ENCODE measurements at regions not wholly inside any gene's neighbourhood (a gene's known extent, or its start where the extent isn't known, plus 50 kb on each side); places are given as distances from the start of the nearest gene placed in this dataset.

DNA sequence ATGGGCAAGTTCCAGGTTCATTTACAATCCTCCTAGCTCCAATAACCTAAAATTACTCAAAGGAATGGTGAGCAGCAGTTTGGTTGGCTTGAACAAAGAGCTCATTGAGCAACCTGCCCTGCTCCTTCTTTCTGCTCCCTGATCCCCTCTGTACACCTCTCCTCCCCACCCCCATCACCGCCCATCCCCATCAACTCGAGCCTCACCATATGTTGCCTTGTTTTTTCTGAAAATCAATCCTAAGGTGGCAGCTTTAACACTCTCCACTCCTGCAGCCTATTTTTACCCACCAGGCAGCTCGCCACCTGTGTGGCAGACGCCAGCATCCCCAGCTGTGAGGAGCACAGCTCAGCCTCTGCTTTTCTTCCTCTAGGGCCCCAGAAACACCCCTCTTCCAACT lies 533.4 kb upstream of the BRINP1 start:
- Histone ChIP-seq H3K9me3 (peaks cover 0 to 8% (median 3%) of the 10 kb centered on the region in 8 donors), H3K27me3 (replicated peaks in 1 of 7) (peaks cover 0 to 4% (median 0%) of the 10 kb centered on the region in 7 donors), H3K4me1 (no peaks in the 10 kb centered on the region), H3K36me3 (no peaks in the 10 kb centered on the region), H3K27ac (no peak overlapping the region), H3K4me3 (no peak overlapping the region)
- TF ChIP-seq POLR2A (IDR thresholded peaks at IDR 0.05) (no peak), POLR2AphosphoS5 (IDR thresholded peaks at IDR 0.05) (no peak)
- TF ChIP-seq, protein P1, sequence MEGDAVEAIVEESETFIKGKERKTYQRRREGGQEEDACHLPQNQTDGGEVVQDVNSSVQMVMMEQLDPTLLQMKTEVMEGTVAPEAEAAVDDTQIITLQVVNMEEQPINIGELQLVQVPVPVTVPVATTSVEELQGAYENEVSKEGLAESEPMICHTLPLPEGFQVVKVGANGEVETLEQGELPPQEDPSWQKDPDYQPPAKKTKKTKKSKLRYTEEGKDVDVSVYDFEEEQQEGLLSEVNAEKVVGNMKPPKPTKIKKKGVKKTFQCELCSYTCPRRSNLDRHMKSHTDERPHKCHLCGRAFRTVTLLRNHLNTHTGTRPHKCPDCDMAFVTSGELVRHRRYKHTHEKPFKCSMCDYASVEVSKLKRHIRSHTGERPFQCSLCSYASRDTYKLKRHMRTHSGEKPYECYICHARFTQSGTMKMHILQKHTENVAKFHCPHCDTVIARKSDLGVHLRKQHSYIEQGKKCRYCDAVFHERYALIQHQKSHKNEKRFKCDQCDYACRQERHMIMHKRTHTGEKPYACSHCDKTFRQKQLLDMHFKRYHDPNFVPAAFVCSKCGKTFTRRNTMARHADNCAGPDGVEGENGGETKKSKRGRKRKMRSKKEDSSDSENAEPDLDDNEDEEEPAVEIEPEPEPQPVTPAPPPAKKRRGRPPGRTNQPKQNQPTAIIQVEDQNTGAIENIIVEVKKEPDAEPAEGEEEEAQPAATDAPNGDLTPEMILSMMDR (IDR thresholded peaks at IDR 0.05 in 8 of 11, conservative IDR thresholded peaks at IDR 0.05 in 3 of 11): no peak
- 41 to 56% (median 54%) methylated on average over 4 of the region's 4 CpGs for WGBS, 5 donors
- intact Hi-C loops (cut with DNase I; ENCODE audit: low total_unique reads): no loop called here
- no peak for DNase-seq

DNA sequence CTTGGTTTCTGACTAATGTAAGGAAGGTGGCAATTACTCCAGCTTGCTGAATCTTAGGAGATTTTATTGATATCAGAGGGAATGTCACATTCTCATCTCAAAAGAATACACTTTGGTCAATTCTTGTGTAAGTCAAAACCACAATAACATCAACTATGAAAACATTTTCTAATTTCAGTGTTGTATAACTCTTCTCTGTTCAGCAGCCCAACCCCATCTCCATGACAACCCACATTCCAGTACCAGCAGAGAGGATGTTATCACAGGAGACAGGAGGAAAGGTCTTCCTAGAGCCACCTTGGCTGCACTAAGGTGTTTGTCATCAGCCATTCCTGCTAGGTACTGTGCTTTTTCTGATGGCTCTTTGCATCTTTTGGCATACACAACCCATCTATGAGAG lies 529.1 kb upstream of the BRINP1 start:
- intact Hi-C loops (cut with DNase I; ENCODE audit: low total_unique reads): no loop called here
- Histone ChIP-seq H3K4me1 (no peaks in the 10 kb centered on the region), H3K9me3 (no peaks in the 10 kb centered on the region), H3K27ac (no peak overlapping the region), H3K27me3 (replicated peaks in 1 of 7) (peaks cover 0 to 4% (median 0%) of the 10 kb centered on the region in 7 donors), H3K4me3 (no peak overlapping the region), H3K36me3 (no peaks in the 10 kb centered on the region)
- no peak for DNase-seq
- TF ChIP-seq POLR2AphosphoS5 (IDR thresholded peaks at IDR 0.05) (no peak), POLR2A (IDR thresholded peaks at IDR 0.05) (no peak)
- TF ChIP-seq, protein P1 (IDR thresholded peaks at IDR 0.05 in 8 of 11, conservative IDR thresholded peaks at IDR 0.05 in 3 of 11): no peak

DNA sequence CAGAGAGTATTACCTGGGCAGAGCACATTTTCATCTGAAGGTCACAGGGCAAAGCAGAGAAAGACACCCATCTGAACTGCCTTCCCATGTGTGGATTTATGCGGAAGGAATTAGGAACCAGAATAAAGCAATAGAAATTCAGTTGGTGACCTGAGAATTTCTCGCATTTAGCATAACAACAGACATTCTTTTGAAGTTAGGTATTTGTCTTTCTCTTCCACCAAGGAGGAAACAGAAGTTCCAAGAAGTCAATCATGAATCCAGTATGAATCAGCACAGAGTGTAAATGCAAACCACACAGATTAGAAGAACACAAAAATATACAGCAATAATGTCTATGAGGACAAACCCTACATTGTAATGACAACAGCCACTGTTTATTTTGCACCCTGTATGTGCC lies 515.2 kb upstream of the BRINP1 start:
- Histone ChIP-seq H3K27ac (no peak overlapping the region), H3K4me1 (no peaks in the 10 kb centered on the region), H3K4me3 (no peak overlapping the region), H3K36me3 (no peaks in the 10 kb centered on the region), H3K27me3 (replicated peaks in 1 of 7) (no peaks in the 10 kb centered on the region), H3K9me3 (no peaks in the 10 kb centered on the region)
- intact Hi-C loops (cut with DNase I; ENCODE audit: low total_unique reads): no loop called here
- DNase-seq: no peak
- WGBS, 5 donors: 64 to 75% (median 69%) methylated on average over 2 of the region's 2 CpGs
- TF ChIP-seq, protein P1 (IDR thresholded peaks at IDR 0.05 in 8 of 11, conservative IDR thresholded peaks at IDR 0.05 in 3 of 11): no peak
- TF ChIP-seq POLR2AphosphoS5 (IDR thresholded peaks at IDR 0.05) (no peak), POLR2A (IDR thresholded peaks at IDR 0.05) (no peak)

DNA sequence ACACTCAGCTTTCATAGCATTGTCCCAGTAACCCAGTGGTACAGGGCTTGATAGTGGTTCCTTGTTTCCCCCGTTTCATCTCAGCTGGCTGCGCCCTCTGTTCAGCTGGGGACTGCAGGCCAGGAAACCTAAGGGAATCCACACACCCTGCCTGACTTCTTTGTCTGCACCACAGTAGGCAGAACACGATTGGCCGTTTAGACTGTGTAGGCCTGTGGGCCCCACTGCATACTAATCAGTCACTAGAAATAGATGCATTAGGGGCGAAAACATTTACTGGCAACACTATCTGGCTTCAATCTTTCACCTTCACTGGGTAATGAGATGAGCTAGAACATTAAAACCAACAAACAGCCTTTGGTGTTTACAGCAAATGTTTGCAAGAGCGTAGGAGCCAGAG lies 512.7 kb upstream of the BRINP1 start:
- Histone ChIP-seq H3K4me3 (no peak overlapping the region), H3K36me3 (no peaks in the 10 kb centered on the region), H3K4me1 (no peaks in the 10 kb centered on the region), H3K27ac (no peak overlapping the region), H3K9me3 (no peaks in the 10 kb centered on the region), H3K27me3 (replicated peaks in 1 of 7) (no peaks in the 10 kb centered on the region)
- WGBS, 5 donors: 60 to 83% (median 78%) methylated on average over 6 of the region's 6 CpGs
- no peak for TF ChIP-seq POLR2AphosphoS5 (IDR thresholded peaks at IDR 0.05)
- TF ChIP-seq, protein P1 (IDR thresholded peaks at IDR 0.05 in 8 of 11, conservative IDR thresholded peaks at IDR 0.05 in 3 of 11): no peak
- no peak for TF ChIP-seq POLR2A (IDR thresholded peaks at IDR 0.05)
- DNase-seq: no peak
- intact Hi-C loops (cut with DNase I; ENCODE audit: low total_unique reads): no loop called here

Data from spleen (tissue), 11 donors.